Peyer's patch (tissue), 4 donors: ENCODE measurements at regions not wholly inside any gene's neighbourhood (a gene's known extent, or its start where the extent isn't known, plus 50 kb on each side); places are given as distances from the start of the nearest gene placed in this dataset.

Source experiments
- POLR2A ChIP-seq, 2 donors: fragments of 450-650 bp; IDR thresholded peaks; one replicate each; pipeline ENCODE4 v1.5.1; 2017; ENCODE audit warnings: antibody characterized with exemption in 2 of 2, mild to moderate bottlenecking in 2 of 2, moderate library complexity in 2 of 2
- TF ChIP-seq, protein P1 (sequence below), 6 experiments: fragments of 450-650 bp in 4 of 6; fragments of 200-600 bp in 2 of 6; sonication (generic) in 1 of 6; IDR thresholded peaks; one replicate each; pipeline ENCODE4 v1.5.1; 2017 to 2019; ENCODE audit warnings: antibody characterized with exemption in 6 of 6, mild to moderate bottlenecking in 3 of 6, moderate library complexity in 1 of 6

DNA sequence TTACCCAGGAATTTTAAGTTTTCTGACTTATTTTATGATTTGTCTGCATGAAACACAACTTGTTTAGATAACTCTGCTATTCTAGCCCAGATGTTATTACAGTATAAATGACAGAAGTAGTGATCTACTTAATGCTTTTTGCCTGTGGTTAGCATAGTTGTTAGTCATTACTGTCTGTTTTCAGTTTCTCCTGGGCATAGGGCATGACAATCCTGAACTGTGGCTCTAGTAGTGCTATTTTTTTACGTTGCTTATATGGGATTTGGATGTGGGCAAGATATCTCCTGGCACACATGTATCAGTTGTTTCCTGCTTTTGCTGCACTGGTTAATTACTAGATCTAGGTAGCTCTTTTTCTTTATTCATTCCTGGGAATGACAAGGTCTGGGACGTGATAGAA, 1005.8 kb downstream of the PCDH18 start:
- no peak for TF ChIP-seq POLR2A (IDR thresholded peaks at IDR 0.05)
- TF ChIP-seq, protein P1, sequence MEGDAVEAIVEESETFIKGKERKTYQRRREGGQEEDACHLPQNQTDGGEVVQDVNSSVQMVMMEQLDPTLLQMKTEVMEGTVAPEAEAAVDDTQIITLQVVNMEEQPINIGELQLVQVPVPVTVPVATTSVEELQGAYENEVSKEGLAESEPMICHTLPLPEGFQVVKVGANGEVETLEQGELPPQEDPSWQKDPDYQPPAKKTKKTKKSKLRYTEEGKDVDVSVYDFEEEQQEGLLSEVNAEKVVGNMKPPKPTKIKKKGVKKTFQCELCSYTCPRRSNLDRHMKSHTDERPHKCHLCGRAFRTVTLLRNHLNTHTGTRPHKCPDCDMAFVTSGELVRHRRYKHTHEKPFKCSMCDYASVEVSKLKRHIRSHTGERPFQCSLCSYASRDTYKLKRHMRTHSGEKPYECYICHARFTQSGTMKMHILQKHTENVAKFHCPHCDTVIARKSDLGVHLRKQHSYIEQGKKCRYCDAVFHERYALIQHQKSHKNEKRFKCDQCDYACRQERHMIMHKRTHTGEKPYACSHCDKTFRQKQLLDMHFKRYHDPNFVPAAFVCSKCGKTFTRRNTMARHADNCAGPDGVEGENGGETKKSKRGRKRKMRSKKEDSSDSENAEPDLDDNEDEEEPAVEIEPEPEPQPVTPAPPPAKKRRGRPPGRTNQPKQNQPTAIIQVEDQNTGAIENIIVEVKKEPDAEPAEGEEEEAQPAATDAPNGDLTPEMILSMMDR (IDR thresholded peaks at IDR 0.05): no peak
